GM23338 (cell line): ENCODE measurements at regions not wholly inside any gene's neighbourhood (a gene's known extent, or its start where the extent isn't known, plus 50 kb on each side); places are given as distances from the start of the nearest gene placed in this dataset.

Source experiments
- ATAC-seq: fragments of 200-7000 bp; cut with Tn5 transposase; 3 replicates; pipeline ENCODE4 v1.9.1; 2020
- DNase-seq: peaks from one replicate; pipeline ENCODE4 v3.0.0-alpha.2; 2015; ENCODE audit warnings: low spot score
- H2AFZ ChIP-seq: fragments of 200-600 bp; sonication (generic); 2 replicates; pipeline ENCODE4 v1.8.0; 2016; ENCODE audit warnings: antibody characterized with exemption, mild to moderate bottlenecking, moderate library complexity
- H3F3A ChIP-seq: fragments of 200-600 bp; sonication (generic); replicated peaks from 2 replicates; pipeline ENCODE4 v1.8.0; 2017; ENCODE audit warnings: antibody characterized with exemption, mixed run types, low read depth
- H3K27ac ChIP-seq: fragments of 200-600 bp; sonication (generic); 2 replicates; pipeline ENCODE4 v1.6.1; 2016; ENCODE audit warnings: low read depth
- H3K27me3 ChIP-seq: fragments of 200-600 bp; sonication (generic); 2 replicates; pipeline ENCODE4 v1.8.0; 2016; ENCODE audit warnings: mild to moderate bottlenecking, mixed run types, moderate library complexity; ENCODE audit not compliant: insufficient read depth
- H3K36me3 ChIP-seq: fragments of 200-600 bp; sonication (generic); 2 replicates; pipeline ENCODE4 v1.8.0; 2016; ENCODE audit warnings: mild to moderate bottlenecking; ENCODE audit not compliant: insufficient read depth
- H3K4me1 ChIP-seq: fragments of 200-600 bp; sonication (generic); 2 replicates; pipeline ENCODE4 v1.8.0; 2016; ENCODE audit warnings: mild to moderate bottlenecking, moderate library complexity; ENCODE audit not compliant: insufficient read depth
- H3K4me2 ChIP-seq: fragments of 200-600 bp; sonication (generic); 2 replicates; pipeline ENCODE4 v1.7.1; 2017; ENCODE audit warnings: mixed run types
- H3K4me3 ChIP-seq: fragments of 200-600 bp; sonication (generic); 2 replicates; pipeline ENCODE4 v1.6.1; 2016; ENCODE audit warnings: mixed run types
- H3K79me2 ChIP-seq: fragments of 200-600 bp; sonication (generic); replicated peaks from 2 replicates; pipeline ENCODE4 v1.8.0; 2017; ENCODE audit warnings: mild to moderate bottlenecking; ENCODE audit not compliant: insufficient read depth
- H3K9me2 ChIP-seq: fragments of 200-600 bp; sonication (generic); 2 replicates; pipeline ENCODE4 v1.8.0; 2017; ENCODE audit not compliant: insufficient read depth
- H4K20me1 ChIP-seq: fragments of 200-600 bp; sonication (generic); replicated peaks from 2 replicates; pipeline ENCODE4 v1.8.0; 2017; ENCODE audit warnings: mild to moderate bottlenecking; ENCODE audit not compliant: insufficient read depth
- H3K27ac Mint-ChIP-seq: 2 replicates; pipeline ENCODE4 v1.8.0; 2020; ENCODE audit warnings: inconsistent platforms, mild to moderate bottlenecking, moderate library complexity, mixed read lengths
- H3K27me3 Mint-ChIP-seq: 3 replicates; pipeline ENCODE4 v1.8.0; 2022; ENCODE audit warnings: low read depth, mild to moderate bottlenecking, moderate library complexity, mixed read lengths, inconsistent platforms; ENCODE audit not compliant: insufficient read depth, poor library complexity
- H3K36me3 Mint-ChIP-seq: 3 replicates; pipeline ENCODE4 v1.8.0; 2021; ENCODE audit warnings: low read depth, mild to moderate bottlenecking, inconsistent platforms, moderate library complexity, mixed read lengths
- H3K4me1 Mint-ChIP-seq: 3 replicates; pipeline ENCODE4 v1.8.0; 2020; ENCODE audit warnings: mild to moderate bottlenecking, inconsistent platforms, mixed read lengths
- H3K4me3 Mint-ChIP-seq: 3 replicates; pipeline ENCODE4 v1.8.0; 2021; ENCODE audit warnings: moderate library complexity, mild to moderate bottlenecking, inconsistent platforms, mixed read lengths
- H3K9me3 Mint-ChIP-seq: 3 replicates; pipeline ENCODE4 v1.8.0; 2020; ENCODE audit warnings: moderate library complexity, mild to moderate bottlenecking, inconsistent platforms, mixed read lengths
- CREB1 ChIP-seq: fragments of 250-450 bp; sonication (Bioruptor Pico); IDR thresholded peaks from 2 replicates; pipeline ENCODE4 v1.5.0; 2020; ENCODE audit warnings: low read depth, mild to moderate bottlenecking, moderate library complexity
- CTCF ChIP-seq, 2 experiments: fragments of 200-600 bp in 1 of 2; sonication (generic) in 1 of 2; conservative IDR thresholded peaks; 2 replicates each; pipeline versions ENCODE4 v1.5.1 to v1.6.1; 2016 to 2017; ENCODE audit warnings: antibody characterized with exemption in 2 of 2, low read depth in 2 of 2, mild to moderate bottlenecking in 2 of 2, moderate library complexity in 1 of 2
- ETS1 ChIP-seq: IDR thresholded peaks from 2 replicates; pipeline ENCODE4 v1.6.1; 2016; ENCODE audit warnings: antibody characterized with exemption
- EZH2 ChIP-seq: fragments of 200-600 bp; sonication (generic); IDR thresholded peaks from one replicate; pipeline ENCODE4 v1.8.0; 2017; ENCODE audit warnings: antibody characterized with exemption, mild to moderate bottlenecking, low read depth; ENCODE audit not compliant: unreplicated experiment
- EZH2phosphoT487 ChIP-seq: fragments of 200-600 bp; sonication (generic); IDR thresholded peaks from one replicate; pipeline ENCODE4 v1.8.1; 2018; ENCODE audit warnings: antibody characterized with exemption; ENCODE audit not compliant: unreplicated experiment
- JUNB ChIP-seq: IDR thresholded peaks from one replicate; pipeline ENCODE4 v1.6.1; 2016; ENCODE audit warnings: antibody characterized with exemption; ENCODE audit not compliant: unreplicated experiment
- NANOG ChIP-seq: IDR thresholded peaks from 2 replicates; pipeline ENCODE4 v1.6.1; 2016; ENCODE audit warnings: antibody characterized with exemption, borderline replicate concordance
- POLR2AphosphoS5 ChIP-seq: IDR thresholded peaks from 2 replicates; pipeline ENCODE4 v1.6.1; 2016; ENCODE audit warnings: antibody characterized with exemption, low read depth
- REST ChIP-seq: IDR thresholded peaks from one replicate; pipeline ENCODE4 v1.6.1; 2018; ENCODE audit warnings: antibody characterized with exemption; ENCODE audit not compliant: unreplicated experiment
- STAT1 ChIP-seq: IDR thresholded peaks from one replicate; pipeline ENCODE4 v1.6.1; 2016; ENCODE audit warnings: antibody characterized with exemption; ENCODE audit not compliant: unreplicated experiment
- ZNF114 ChIP-seq: fragments of 250-450 bp; sonication (Bioruptor Pico); IDR thresholded peaks from 2 replicates; pipeline ENCODE4 v1.5.0; 2020; ENCODE audit warnings: mild to moderate bottlenecking, moderate library complexity
- ZNF331 ChIP-seq: fragments of 250-450 bp; sonication (Bioruptor Pico); IDR thresholded peaks from 2 replicates; pipeline ENCODE4 v1.5.0; 2020; ENCODE audit warnings: low read depth, mild to moderate bottlenecking, moderate library complexity
- ZNF462 ChIP-seq: fragments of 250-450 bp; sonication (Bioruptor Pico); IDR thresholded peaks from 2 replicates; pipeline ENCODE4 v1.5.0; 2020; ENCODE audit warnings: mild to moderate bottlenecking, moderate library complexity

- DNase-seq (no peak), ATAC-seq (no peak)
- no peaks in the 10 kb centered on the region for H3K79me2 ChIP-seq
- no peaks in the 10 kb centered on the region for H4K20me1 ChIP-seq
- Mint-ChIP-seq H3K4me1 (peaks cover 10% of the 10 kb centered on the region), H3K27ac (no peak overlapping the region), H3K36me3 (no peaks in the 10 kb centered on the region), H3K27me3 (no peaks in the 10 kb centered on the region), H3K4me3 (no peak overlapping the region), H3K9me3 (no peaks in the 10 kb centered on the region; the same call in 2 of the 3 replicates)
- H3K27me3 ChIP-seq = no peaks in the 10 kb centered on the region
- H3K36me3 ChIP-seq = no peaks in the 10 kb centered on the region
- H3K4me3 ChIP-seq = no peak overlapping the region
- H3K4me2 ChIP-seq = no peak overlapping the region
- no peak overlapping the region for H3K27ac ChIP-seq
- no peak overlapping the region for H2AFZ ChIP-seq
- TF ChIP-seq ZNF331 = no peak
- no peak for TF ChIP-seq ZNF462
- no peak for TF ChIP-seq EZH2
- TF ChIP-seq NANOG = no peak
- TF ChIP-seq ETS1 = no peak
- TF ChIP-seq STAT1 = no peak
- TF ChIP-seq CTCF (conservative IDR thresholded peaks at IDR 0.05; ENCODE audit: low read depth in 2 of 2) = no peak
- TF ChIP-seq POLR2AphosphoS5 = no peak
- no peak for TF ChIP-seq ZNF114 (CRISPR knock-in tag)
- TF ChIP-seq JUNB = no peak
- TF ChIP-seq EZH2phosphoT487 = no peak
- no peak for TF ChIP-seq CREB1 (CRISPR knock-in tag)
- TF ChIP-seq REST = no peak
- no peaks in the 10 kb centered on the region for H3F3A ChIP-seq
- H3K4me1 ChIP-seq = peaks cover 16% of the 10 kb centered on the region
- peaks cover 15% of the 10 kb centered on the region for H3K9me2 ChIP-seq
Observed at GRCh38 chr11:130778705-130779104, 137.6 kb downstream of the SNX19 start.
